HepG2 (cell line): ENCODE measurements at regions not wholly inside any gene's neighbourhood (a gene's known extent, or its start where the extent isn't known, plus 50 kb on each side); places are given as distances from the start of the nearest gene placed in this dataset.

ENCODE experiments used
- ATF1 ChIP-seq: IDR thresholded peaks from 2 replicates; pipeline ENCODE4 v1.6.1; 2016; ENCODE audit warnings: mild to moderate bottlenecking, control low read depth
- JUN ChIP-seq: sonication (generic); formaldehyde crosslinking; IDR thresholded peaks from 2 replicates; pipeline ENCODE4 v1.4.0; 2020; ENCODE audit warnings: mild to moderate bottlenecking, missing genetic modification reagents
- MEIS1 ChIP-seq: sonication (generic); formaldehyde crosslinking; IDR thresholded peaks from 2 replicates; pipeline ENCODE4 v1.9.0; 2021; ENCODE audit warnings: mild to moderate bottlenecking, missing genetic modification reagents, moderate library complexity, borderline replicate concordance
- PBX3 ChIP-seq: sonication (generic); formaldehyde crosslinking; IDR thresholded peaks from 2 replicates; pipeline ENCODE4 v1.8.1; 2023; ENCODE audit warnings: missing genetic modification reagents, inconsistent platforms, borderline replicate concordance
- REST ChIP-seq, 2 experiments: IDR thresholded peaks; 2 replicates each; pipeline ENCODE4 v1.6.1; 2011 to 2012; ENCODE audit warnings: low read length in 2 of 2, borderline replicate concordance in 1 of 2, low read depth in 1 of 2, mild to moderate bottlenecking in 1 of 2, moderate library complexity in 1 of 2
- SMAD3 ChIP-seq: sonication (generic); formaldehyde crosslinking; IDR thresholded peaks from 2 replicates; pipeline ENCODE4 v1.4.0; 2020; ENCODE audit warnings: missing genetic modification reagents
- SMC3 ChIP-seq: IDR thresholded peaks from 2 replicates; pipeline ENCODE4 v1.6.1; 2011; ENCODE audit warnings: low read length, improper control_type of control experiment
- TAF1 ChIP-seq: sonication (generic); formaldehyde crosslinking; IDR thresholded peaks from 2 replicates; pipeline ENCODE4 v1.4.0; 2020; ENCODE audit warnings: missing genetic modification reagents
- WIZ ChIP-seq: sonication (generic); formaldehyde crosslinking; IDR thresholded peaks from 2 replicates; pipeline ENCODE4 v1.5.1; 2020; ENCODE audit warnings: mild to moderate bottlenecking, missing genetic modification reagents
- ZNF275 ChIP-seq: sonication (generic); formaldehyde crosslinking; IDR thresholded peaks from 2 replicates; pipeline ENCODE4 v1.8.0; 2022; ENCODE audit warnings: missing genetic modification reagents, mild to moderate bottlenecking, inconsistent platforms, borderline replicate concordance

- TF ChIP-seq WIZ (CRISPR knock-in tag) = no peak
- TF ChIP-seq JUN (CRISPR knock-in tag) = no peak
- no peak for TF ChIP-seq TAF1
- TF ChIP-seq REST (IDR thresholded peaks at IDR 0.05; ENCODE audit: borderline replicate concordance in 1 of 2, low read depth in 1 of 2, low read length in 2 of 2) = no peak
- TF ChIP-seq SMC3 = no peak
- TF ChIP-seq PBX3 (CRISPR knock-in tag) = no peak
- no peak for TF ChIP-seq SMAD3
- no peak for TF ChIP-seq MEIS1 (CRISPR knock-in tag)
- TF ChIP-seq ZNF275 (CRISPR knock-in tag) = no peak
- no peak for TF ChIP-seq ATF1 (CRISPR knock-in tag)
Observed at GRCh38 chr10:44042926-44043602, 341.8 kb downstream of the CXCL12 start.
